ENCODE measurements at regions not wholly inside any gene's neighbourhood (a gene's known extent, or its start where the extent isn't known, plus 50 kb on each side); places are given as distances from the start of the nearest gene placed in this dataset.

GRCh38 chr11:119788096-119788883 lies 59.3 kb upstream of the NECTIN1 start:
- Histone ChIP-seq H3K9me3 (no peaks in the 10 kb centered on the region), H3K9ac (ENCODE audit: low read depth in 2 of 2, low read length in 2 of 2) (no peak overlapping the region), H3K4me3 (no peak overlapping the region), H3K27me3 (no peaks in the 10 kb centered on the region), H3K27ac (no peak overlapping the region), H3K36me3 (no peaks in the 10 kb centered on the region), H3K4me1 (no peaks in the 10 kb centered on the region)
- no peak for TF ChIP-seq CTCF (IDR thresholded peaks at IDR 0.05)
- intact Hi-C loops (cut with DNase I): no loop called here
- no peak for DNase-seq

GRCh38 chr11:119787074-119787461 lies 58.1 kb upstream of the NECTIN1 start:
- TF ChIP-seq CTCF (IDR thresholded peaks at IDR 0.05): no peak
- intact Hi-C loops (cut with DNase I): no loop called here
- no peak overlapping the region for H3K27ac ChIP-seq
- no peak for DNase-seq
- H3K36me3 ChIP-seq: no peaks in the 10 kb centered on the region
- H3K9me3 ChIP-seq: no peaks in the 10 kb centered on the region
- no peaks in the 10 kb centered on the region for H3K27me3 ChIP-seq
- H3K9ac ChIP-seq (ENCODE audit: low read depth in 2 of 2, low read length in 2 of 2): no peak overlapping the region
- no peak overlapping the region for H3K4me3 ChIP-seq
- H3K4me1 ChIP-seq: no peaks in the 10 kb centered on the region

GRCh38 chr11:119786431-119787073 lies 57.6 kb upstream of the NECTIN1 start:
- Histone ChIP-seq H3K4me1 (no peaks in the 10 kb centered on the region), H3K9me3 (no peaks in the 10 kb centered on the region), H3K36me3 (no peaks in the 10 kb centered on the region), H3K27ac (no peak overlapping the region), H3K4me3 (no peak overlapping the region), H3K27me3 (no peaks in the 10 kb centered on the region), H3K9ac (ENCODE audit: low read depth in 2 of 2, low read length in 2 of 2) (no peak overlapping the region)
- intact Hi-C loops (cut with DNase I): no loop called here
- no peak for TF ChIP-seq CTCF (IDR thresholded peaks at IDR 0.05)
- DNase-seq: no peak

- Histone ChIP-seq H3K9me3 (no peaks in the 10 kb centered on the region), H3K4me1 (no peaks in the 10 kb centered on the region), H3K4me3 (no peak overlapping the region), H3K36me3 (no peaks in the 10 kb centered on the region), H3K27ac (no peak overlapping the region), H3K27me3 (no peaks in the 10 kb centered on the region), H3K9ac (ENCODE audit: low read depth in 2 of 2, low read length in 2 of 2) (no peak overlapping the region)
- DNase-seq: no peak
- intact Hi-C loops (cut with DNase I): no loop called here
- no peak for TF ChIP-seq CTCF (IDR thresholded peaks at IDR 0.05)
Observed at GRCh38 chr11:119785131-119785530, 56.1 kb upstream of the NECTIN1 start.

GRCh38 chr11:119784421-119784820 lies 55.4 kb upstream of the NECTIN1 start:
- Histone ChIP-seq H3K27ac (no peak overlapping the region), H3K9me3 (no peaks in the 10 kb centered on the region), H3K4me3 (no peak overlapping the region), H3K4me1 (no peaks in the 10 kb centered on the region), H3K27me3 (no peaks in the 10 kb centered on the region), H3K9ac (ENCODE audit: low read depth in 2 of 2, low read length in 2 of 2) (no peak overlapping the region), H3K36me3 (no peaks in the 10 kb centered on the region)
- intact Hi-C loops (cut with DNase I): no loop called here
- no peak for TF ChIP-seq CTCF (IDR thresholded peaks at IDR 0.05)
- DNase-seq: no peak
